ENCODE measurements at regions not wholly inside any gene's neighbourhood (a gene's known extent, or its start where the extent isn't known, plus 50 kb on each side); places are given as distances from the start of the nearest gene placed in this dataset.

- no peak overlapping the region for H3K4me2 ChIP-seq (ENCODE audit: insufficient read depth, insufficient read length, low read length)
- H2BK120ac ChIP-seq (ENCODE audit: low read depth, low read length, poor library complexity, severe bottlenecking) = no peak overlapping the region
- 0 out of 4 replicates have a peak, but pooled peaks cover 5% of the 10 kb centered on the region in 2 experiments for H3K4me1 Mint-ChIP-seq
- no peak overlapping the region for H4K5ac ChIP-seq (ENCODE audit: insufficient read length, low read depth, low read length)
- no peak overlapping the region for H2AK5ac ChIP-seq (ENCODE audit: insufficient read length, low read length)
- TF ChIP-seq CTCF (conservative IDR thresholded peaks at IDR 0.05) = no peak
- no CpG with 5 or more reads among the region's 5 CpGs for WGBS (ENCODE audit: extremely low coverage, insufficient read length, low lambda C conversion rate)
- H3K4ac ChIP-seq (ENCODE audit: low read depth, low read length) = no peak overlapping the region
- H2BK5ac ChIP-seq (ENCODE audit: insufficient read length, low read length) = no peak overlapping the region
- no peak overlapping the region for H3K4me3 Mint-ChIP-seq
- no peak overlapping the region for H3T11ph ChIP-seq (ENCODE audit: low read length)
- no peak overlapping the region for H2AFZ ChIP-seq (ENCODE audit: low read length)
- no peaks in the 10 kb centered on the region; a peak in 1 of 7 replicates for H3K36me3 Mint-ChIP-seq (ENCODE audit: insufficient read depth in 1 of 3, low read depth in 3 of 3)
- H4K20me1 ChIP-seq (ENCODE audit: control insufficient read depth, insufficient read depth, insufficient read length) = no peaks in the 10 kb centered on the region
- H3K27me3 ChIP-seq (ENCODE audit: insufficient read depth, low read length) = no peaks in the 10 kb centered on the region
- H3K56ac ChIP-seq (ENCODE audit: insufficient read length, low read depth, low read length) = no peak overlapping the region
- no peak overlapping the region for H3K18ac ChIP-seq (ENCODE audit: insufficient read length, low read depth, low read length)
- no peaks in the 10 kb centered on the region for H3K79me1 ChIP-seq (ENCODE audit: insufficient read depth, low read depth, low read length, poor library complexity, severe bottlenecking)
- H3K27ac Mint-ChIP-seq = no peak overlapping the region
- no peak overlapping the region for H3K14ac ChIP-seq (ENCODE audit: insufficient read depth, low read length)
- H2BK20ac ChIP-seq (ENCODE audit: low read depth, low read length, poor library complexity, severe bottlenecking) = no peak overlapping the region
- H3K9me3 Mint-ChIP-seq = peaks cover 0 to 4% of the 10 kb centered on the region in 2 experiments; a peak in 3 of 5 replicates
- no peak overlapping the region for H3K9ac ChIP-seq (ENCODE audit: extremely low read depth, insufficient read length, low read length)
- no peak overlapping the region for H4K91ac ChIP-seq (ENCODE audit: insufficient read length, low read depth, low read length)
- no peaks in the 10 kb centered on the region for H3K79me2 ChIP-seq (ENCODE audit: insufficient read depth, low read length)
- H3K4me1 ChIP-seq (ENCODE audit: insufficient read depth, low read length) = no peaks in the 10 kb centered on the region
- H2BK12ac ChIP-seq (ENCODE audit: insufficient read length, low read depth, low read length) = no peak overlapping the region
- no peak overlapping the region for H2BK15ac ChIP-seq (ENCODE audit: low read depth, low read length)
- H3K27ac ChIP-seq (ENCODE audit: insufficient read length, low read depth, low read length) = no peak overlapping the region
- H3K9me3 ChIP-seq (ENCODE audit: control insufficient read depth, low read depth, low read length) = no peaks in the 10 kb centered on the region
- no peaks in the 10 kb centered on the region for H3K23me2 ChIP-seq (ENCODE audit: insufficient read length, low read depth, low read length, poor library complexity, severe bottlenecking)
- peaks cover 3% of the 10 kb centered on the region; the same call in 1 of the 2 replicates for H3K27me3 Mint-ChIP-seq (ENCODE audit: low read depth)
- no peak overlapping the region for H3K23ac ChIP-seq (ENCODE audit: insufficient read length, low read depth, low read length)
- no peak for DNase-seq
- H4K8ac ChIP-seq (replicated peaks; ENCODE audit: insufficient read length, low read depth, low read length) = no peak overlapping the region
Observed at GRCh38 chr20:59425572-59425971, 125.2 kb downstream of the EDN3 start.

Measured in H9 (cell line).